GM21576 (cell line): ENCODE measurements at regions not wholly inside any gene's neighbourhood (a gene's known extent, or its start where the extent isn't known, plus 50 kb on each side); places are given as distances from the start of the nearest gene placed in this dataset.

Experiments used
- ATAC-seq: cut with Tn5 transposase; IDR thresholded peaks from one replicate; pipeline ENCODE4 v1.9.1; 2021; ENCODE audit warnings: mild to moderate bottlenecking, moderate library complexity; ENCODE audit not compliant: unreplicated experiment

DNA sequence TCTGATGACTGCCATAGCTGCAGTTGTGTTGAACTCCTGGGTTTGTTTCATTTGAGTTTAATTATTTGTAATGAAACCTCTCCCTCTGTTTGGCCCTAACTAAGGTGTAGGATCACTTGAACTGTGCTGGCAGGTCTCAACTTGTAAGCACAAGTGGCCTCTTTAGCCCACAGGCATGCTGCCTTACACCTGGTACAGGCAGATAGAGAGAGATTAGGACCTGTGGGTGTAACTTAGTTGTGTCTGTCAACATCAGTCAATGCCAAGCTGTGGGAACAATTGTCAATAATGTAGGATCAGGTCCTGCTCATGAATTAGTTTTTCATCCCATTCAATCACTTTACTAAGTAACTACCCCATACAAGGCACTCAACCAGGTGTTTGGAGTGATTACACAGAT lies 263.0 kb upstream of the G2E3 start:
- ATAC-seq = no peak

DNA sequence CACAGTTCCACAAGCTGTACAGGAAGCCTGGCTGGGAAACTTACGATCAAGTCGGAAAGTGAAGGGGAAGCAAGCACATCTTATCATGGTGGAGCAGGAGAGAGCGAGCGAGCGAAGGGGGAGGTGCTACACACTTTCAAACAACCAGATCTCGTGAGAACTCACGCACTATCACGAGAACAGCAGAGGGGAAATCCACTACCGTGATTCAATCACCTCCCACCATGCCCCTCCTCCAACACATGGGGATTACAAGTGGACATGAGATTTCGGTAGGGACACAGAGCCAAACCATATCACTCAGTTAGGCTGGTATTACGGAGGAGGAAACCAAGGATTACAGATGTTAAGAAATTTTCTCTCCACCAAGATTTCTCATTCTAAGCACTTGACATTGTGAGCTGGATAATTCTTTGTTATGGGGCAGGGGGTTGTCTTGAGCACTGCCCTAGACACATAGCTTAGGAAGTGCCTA lies 262.0 kb upstream of the G2E3 start:
- ATAC-seq = no peak

DNA sequence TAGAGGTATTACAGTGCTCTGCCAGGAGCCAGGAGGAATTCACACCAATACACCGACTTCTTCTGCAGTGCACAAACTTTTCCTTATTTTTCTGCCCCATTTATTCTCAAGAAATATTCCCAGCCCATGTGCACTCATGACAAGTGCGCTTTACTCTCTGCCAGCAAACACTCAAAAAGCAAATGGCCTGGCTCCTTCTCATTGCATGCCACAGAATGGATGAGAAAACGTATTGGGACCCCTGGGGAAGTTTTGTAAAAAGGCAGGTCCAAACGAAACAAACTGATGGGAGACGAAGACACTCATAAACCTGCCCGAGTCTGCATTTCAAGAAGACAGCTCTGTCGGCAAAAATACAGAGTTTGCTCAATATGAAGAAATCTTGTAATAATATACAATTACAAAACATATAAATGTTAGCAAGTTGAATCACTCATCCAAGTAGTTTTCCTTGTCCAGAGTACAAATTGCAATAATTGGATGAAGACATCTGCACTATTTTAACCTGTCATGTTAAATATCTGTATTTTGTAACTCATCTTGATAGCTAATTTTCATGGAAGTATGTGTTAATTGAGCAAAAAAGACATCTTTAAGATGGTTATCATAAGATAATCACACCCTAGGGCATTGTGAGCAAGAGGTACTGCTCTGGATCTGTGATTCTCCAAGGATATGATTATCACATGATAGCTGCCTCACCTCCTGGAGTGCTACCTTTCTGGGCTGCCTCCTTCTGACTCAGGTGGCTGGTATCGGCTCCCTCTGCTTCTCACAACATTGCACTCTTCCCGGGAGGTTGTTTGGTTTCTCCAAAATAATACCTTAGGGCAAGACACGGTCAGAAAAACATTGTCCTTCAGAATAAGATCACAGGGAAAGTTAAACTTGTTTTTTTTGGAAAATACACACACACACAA lies 260.8 kb upstream of the G2E3 start:
- no peak for ATAC-seq

DNA sequence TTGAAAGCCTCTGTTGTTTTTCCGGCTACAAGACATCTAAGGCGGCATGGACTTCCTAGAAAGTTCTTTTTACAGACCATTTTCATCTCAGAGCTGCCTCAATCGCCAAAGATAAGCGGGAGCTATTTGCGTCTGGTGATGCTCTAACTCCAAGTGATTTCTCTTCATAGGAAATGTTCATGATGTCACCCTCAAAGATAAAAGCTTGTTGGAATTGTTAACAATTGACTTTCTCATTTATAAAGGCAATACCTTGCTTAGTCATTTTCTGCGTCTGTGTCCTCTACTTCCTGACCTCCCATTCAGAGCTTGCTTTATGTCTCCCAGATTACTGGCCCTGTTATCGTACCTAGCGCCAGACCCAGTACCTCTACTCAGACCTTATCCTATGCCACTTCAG lies 259.0 kb upstream of the G2E3 start:
- no peak for ATAC-seq

DNA sequence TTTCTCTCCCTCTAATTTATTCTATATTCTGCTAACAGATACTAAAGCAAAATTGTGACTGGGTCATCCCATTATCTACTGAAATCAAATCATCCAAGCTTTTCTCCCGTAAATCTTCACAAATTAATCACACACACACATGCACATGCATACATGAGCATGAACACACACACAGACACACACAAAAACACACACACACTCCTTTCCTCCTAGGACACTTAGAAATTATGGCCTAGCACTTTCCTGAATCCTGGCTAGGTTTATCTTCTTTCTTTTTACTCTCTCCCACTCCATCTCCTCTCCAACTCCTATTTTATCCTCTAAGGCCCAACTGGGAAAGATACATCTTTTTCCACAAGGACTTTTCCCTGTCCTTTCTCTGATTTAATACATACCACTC lies 255.6 kb upstream of the G2E3 start:
- no peak for ATAC-seq

DNA sequence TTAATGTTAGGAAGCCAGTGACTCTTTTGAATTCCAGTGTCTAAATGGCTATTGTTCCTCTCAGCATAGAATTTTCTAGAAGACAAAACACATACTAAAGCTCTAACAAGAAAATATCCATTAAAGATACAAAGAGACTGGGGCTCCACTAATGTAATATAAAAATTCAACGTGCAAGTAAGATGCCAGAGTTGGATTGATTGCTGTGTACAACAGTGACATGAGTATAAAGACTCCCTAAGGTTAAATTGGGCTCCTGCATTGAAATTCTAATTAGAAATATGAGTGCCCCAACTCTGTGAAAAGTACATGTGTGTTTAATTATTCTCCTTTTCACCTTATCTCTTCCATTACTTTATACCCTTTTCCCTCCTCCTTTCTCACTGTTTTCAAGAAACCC lies 253.6 kb upstream of the G2E3 start:
- no peak for ATAC-seq

DNA sequence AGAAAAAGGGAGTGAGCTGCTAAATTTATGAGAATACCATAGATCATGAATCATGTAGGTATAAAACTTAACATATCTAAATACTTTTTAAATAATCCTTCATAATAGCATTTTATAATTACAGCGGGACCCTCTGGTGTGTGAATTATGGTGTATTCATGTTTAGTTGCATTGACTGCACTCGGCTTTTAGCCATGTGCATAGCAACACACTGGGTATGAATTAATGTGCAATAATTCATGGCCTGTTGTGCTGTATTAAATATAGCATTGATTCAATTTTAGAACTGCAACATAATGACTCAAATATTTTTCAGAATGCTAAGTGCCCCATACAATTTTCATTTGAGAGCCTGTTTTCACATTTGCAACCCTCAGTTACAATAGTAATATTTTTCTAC lies 249.6 kb upstream of the G2E3 start:
- ATAC-seq = no peak

DNA sequence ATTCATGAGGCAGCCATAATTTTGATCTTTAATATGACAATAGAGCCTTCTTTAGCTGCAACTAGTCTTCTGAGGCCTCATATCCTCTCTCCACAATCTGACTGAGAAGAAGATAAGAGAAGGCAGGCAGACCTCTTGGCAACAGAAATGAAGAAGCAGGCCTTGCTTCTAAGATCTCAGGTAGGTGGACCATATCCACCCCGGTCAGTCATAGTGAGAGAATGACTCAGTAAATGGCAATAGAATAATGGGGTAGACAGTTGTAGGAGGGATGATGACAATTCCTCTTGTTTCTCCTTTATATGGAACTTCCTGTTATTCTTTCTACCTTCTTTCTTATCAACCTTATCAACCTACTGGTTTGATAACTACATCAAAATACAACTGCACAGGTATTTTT lies 246.7 kb upstream of the G2E3 start:
- no peak for ATAC-seq

DNA sequence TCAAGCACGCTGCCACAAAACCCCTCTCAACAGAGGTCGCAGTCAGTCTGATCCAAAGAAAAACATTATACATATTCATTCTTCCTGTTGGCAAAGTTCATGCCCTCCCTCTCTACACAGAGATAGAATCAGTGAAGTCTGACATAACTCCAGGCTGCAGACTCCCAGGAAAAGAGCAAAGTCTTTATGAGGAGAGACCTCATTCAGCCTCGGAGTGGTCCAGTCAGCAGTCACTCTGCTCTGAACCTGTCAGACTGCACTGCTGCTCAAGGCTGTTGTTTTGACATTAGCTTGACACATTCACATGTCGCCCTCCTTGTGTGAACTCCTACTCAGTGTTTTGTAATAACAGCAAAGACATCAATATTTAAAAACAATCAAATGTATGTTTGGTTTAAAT lies 241.2 kb upstream of the G2E3 start:
- ATAC-seq = no peak

DNA sequence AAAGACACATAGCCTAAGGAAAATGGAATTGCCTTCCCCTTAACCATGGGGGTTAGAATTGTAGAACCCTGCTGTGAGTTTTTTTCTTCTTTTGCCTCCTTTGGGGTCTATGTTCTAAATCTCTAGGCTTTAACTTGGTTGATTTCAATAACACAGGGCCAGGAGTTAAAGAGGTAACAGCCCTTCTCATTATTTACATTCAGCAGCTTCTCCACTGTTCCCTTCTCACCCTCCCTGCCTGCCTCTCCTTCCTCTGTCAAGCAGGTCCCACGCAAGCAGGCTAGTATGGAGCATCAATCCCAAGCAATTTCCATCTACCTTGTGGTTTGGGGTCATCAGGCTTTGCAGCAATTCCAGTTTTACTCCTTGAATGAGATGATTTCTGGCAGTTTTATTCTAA lies 236.1 kb upstream of the G2E3 start:
- no peak for ATAC-seq

DNA sequence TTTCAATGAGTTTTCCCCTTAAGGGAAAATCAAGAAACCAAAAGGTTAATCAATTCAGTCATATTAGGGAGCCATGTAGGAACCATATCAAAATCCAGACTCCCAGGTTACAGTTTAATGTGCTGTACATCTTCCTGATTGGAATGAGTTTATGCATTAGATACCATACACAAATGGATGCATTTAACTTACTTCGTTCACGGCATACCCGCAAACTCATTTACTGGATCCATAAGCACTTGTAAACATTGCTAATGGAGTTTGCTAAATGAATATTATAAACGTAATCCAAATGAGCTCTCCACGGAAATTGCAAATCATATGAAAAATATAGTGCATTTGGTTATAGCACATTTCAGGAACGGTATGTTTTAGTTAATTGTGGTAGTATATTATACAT lies 228.9 kb upstream of the G2E3 start:
- no peak for ATAC-seq

DNA sequence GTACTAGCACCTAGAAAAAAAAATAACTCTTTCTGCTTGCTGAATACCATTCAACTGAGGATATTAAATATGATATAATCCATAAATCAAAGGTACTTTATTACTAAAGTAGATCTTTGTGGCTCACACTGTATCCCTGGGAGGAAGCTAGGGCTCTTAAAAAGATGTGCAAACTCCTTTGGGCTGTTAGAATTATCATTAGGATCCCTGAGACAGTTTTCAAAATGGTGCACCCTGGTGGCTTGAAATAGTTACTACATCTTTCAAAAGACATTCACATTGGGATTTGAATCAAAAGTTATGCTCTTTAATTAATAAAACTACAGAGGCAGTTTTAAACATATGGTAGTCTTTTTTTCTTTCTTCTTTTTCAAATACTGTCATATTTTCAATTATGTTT lies 228.5 kb upstream of the G2E3 start:
- no peak for ATAC-seq

DNA sequence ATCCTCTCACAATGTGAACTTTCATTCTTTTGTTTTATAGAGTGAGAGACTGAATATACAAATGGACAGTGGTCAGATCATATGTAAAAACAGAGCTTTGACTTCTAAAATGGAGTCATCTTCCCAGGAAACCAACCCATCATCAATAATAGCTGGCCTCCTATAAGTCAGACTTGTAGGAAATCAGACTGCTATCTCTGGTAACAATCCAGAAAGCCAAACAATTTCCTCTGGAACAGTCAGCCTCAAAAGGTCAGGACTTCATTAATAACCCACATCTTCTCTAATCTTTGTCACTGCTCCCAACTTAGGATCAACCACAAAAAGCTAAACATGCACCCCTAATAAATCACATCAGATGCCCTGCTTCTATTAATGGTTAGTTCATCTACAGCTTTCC lies 227.9 kb upstream of the G2E3 start:
- ATAC-seq = no peak

DNA sequence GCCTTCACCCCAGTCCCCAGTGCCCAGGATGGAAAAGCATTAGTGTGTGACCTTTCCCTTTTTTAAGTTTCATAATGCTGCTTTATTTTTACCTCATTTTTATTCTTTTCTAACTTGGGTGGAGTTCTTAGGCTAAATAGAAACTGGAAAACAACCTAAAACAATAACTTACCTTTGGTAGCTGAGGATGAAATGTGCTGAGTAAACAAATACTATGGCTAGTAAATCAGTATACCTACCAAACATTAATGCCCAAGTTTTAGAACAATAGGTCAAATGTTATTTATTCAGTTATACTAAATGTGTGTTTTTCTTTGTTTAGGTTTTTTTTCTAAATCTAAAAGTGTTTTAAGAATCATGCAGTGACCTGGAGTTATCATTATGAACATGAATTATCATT lies 226.6 kb upstream of the G2E3 start:
- no peak for ATAC-seq

DNA sequence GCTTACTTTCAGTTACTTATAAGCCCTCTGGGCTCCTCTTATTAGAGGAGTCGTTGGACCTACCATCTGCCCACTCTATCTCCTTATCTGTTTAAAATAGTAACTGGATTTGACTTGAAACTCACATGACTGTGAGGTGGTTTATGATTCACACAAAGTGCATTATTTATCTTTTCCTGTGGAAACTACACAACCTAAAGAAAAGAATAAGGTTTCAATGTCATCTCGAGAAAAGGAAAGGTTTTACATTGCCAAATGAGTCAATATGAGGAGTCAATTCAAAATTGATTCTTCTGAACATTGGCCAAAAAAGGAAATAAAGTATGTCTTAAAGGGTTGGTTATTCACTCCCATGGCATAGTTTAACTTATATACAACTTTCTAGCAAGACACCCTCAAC lies 225.0 kb upstream of the G2E3 start:
- ATAC-seq = no peak

DNA sequence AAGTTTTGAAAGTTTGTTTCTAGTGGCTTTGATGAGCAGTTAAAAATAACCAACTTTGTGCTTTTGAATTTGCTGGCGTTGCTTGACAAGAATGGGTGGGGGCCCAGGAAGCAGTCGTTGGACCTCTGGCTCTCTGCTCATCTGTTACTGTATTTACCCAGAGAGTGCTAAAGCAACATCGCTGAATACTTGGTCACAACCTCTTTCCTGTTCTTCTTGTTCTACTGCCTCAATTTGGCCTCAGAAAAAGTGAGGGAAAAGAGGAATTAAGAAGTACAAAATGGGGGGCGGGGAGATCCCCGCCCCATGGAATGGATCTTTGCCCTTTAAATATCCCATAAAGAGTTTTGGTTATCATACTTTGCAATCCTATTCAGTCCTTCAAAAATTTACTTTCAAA lies 221.5 kb upstream of the G2E3 start:
- ATAC-seq = no peak

DNA sequence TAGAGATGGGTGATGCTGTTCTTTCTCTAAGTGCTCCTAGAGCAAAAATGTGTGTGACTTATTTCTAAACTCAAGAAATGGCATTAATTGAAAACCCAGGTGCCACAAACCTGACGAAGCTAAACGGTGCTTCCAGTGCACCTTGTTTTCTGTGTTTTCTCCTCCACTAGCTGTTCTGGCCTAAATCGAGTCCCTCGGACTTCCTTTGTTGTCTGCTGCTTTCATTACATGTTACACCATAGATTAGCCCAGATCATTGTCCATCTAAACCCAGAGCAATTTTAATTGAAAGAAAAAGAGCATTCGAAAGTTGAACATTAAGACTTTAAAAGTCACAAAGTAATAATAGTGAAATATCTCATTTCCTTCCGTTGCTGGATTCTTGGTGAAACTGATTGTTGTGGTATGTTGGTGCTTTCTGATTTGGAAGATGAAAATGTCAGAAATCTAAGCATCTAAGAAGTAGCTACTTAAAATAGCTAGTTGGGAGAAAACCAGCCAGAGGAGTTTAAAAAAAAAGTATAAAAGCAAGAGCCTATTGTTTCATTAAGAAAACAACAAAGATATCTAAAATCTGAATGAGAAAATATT lies 219.6 kb upstream of the G2E3 start:
- no peak for ATAC-seq

DNA sequence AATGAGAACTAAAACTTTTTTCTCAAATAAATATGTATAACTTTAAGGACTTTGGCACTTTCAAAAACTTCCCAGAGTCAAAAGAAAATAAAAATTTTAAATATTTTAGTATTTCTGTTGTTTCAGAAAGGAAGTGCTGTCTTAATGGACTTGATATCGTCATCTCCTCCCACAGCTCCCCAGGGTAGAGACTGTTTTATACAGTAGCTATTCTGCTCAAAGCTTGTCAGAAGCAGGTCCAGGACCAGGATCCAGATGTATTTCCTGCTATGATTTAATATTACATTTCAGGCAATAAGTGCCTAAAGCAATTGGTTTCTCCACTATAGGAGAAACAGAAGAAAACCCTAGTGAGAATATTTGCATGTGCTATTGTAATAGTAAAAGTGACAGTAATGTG lies 218.5 kb upstream of the G2E3 start:
- ATAC-seq = no peak

DNA sequence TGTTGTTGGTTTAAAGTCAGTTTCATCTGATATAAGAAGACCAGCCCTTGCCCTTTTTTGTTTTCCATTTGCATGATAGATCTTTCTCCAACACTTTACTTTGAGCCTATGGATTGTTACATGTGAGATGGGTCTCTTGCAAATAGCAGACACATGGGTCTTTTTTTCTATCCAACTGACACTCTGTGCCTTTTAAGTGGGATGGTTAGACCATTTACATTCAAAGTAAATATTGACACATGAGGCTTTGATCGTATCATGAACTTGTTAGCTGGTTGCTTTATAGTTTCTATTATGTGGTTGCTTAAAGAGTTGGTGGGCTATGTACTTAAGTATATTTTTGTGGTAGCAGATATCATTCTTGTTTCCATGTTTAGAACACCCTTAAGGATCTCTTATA lies 213.4 kb upstream of the G2E3 start:
- ATAC-seq = no peak

DNA sequence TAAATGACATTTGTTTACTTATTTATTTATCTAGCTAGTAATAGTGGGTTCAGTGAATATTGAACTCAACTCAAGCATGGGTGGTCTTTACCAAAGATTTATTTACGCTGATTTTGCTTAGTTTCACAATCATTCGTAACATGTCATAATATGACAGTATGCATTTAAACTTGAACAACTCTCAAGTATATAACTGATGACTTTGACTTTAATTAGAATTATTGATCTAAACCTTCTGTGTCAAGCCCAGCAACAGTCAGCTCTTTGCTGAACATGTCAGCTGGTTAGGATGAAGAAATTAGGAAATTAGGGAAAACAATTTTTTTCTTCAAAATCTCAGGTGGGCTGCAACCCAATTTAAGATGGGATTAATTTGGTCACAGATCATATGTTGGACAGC lies 210.5 kb upstream of the G2E3 start:
- ATAC-seq = no peak

DNA sequence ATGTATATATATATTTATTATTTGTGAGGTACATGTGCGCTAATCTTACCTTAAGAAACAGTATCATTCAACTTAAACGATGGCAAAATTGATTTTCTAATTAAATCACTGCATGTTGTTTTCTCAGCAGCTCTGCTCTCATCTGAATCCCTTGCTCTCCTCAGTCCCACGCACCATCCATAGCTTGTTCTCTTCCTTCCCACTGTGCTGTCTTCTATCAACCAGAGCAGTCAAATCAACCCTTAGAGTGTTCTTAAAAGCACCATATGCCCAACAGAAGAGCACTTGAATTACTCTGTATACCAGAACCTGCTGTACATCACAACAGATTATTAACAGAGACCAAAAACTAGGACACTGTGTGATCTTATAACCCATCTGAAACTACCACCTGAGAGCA lies 209.4 kb upstream of the G2E3 start:
- no peak for ATAC-seq

DNA sequence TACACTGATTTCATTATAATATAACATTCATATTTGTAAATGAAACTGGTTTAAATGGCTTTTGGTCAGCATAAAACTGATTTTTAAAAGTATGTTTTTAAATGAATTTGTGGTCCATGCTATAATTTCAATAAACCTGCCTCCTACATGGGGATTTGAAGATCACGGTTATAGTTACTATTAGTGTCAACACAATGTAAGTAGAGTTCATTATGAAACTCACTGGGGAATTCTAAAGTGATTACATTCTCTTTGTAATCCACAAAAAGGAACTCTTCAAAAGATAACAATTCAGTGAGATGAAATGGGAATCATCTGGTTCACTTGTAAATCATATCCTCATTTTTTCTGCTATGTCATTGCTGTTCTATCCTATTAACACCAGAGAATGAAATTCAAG lies 204.5 kb upstream of the G2E3 start:
- no peak for ATAC-seq
